Hepatocyte (in vitro differentiated cells): ENCODE measurements at regions not wholly inside any gene's neighbourhood (a gene's known extent, or its start where the extent isn't known, plus 50 kb on each side); places are given as distances from the start of the nearest gene placed in this dataset.

Experiments
- DNase-seq: peaks from one replicate; pipeline ENCODE4 v3.0.0-alpha.2; 2016; ENCODE audit warnings: low spot score
- H2AFZ ChIP-seq: fragments of 200-600 bp; sonication (generic); 2 replicates; pipeline ENCODE4 v1.6.0; 2016; ENCODE audit warnings: antibody characterized with exemption, mild to moderate bottlenecking
- H3K27ac ChIP-seq: fragments of 200-600 bp; sonication (generic); 2 replicates; pipeline ENCODE4 v1.5.1; 2016; ENCODE audit warnings: mild to moderate bottlenecking
- H3K27me3 ChIP-seq: fragments of 200-600 bp; sonication (generic); 2 replicates; pipeline ENCODE4 v1.6.1; 2016
- H3K36me3 ChIP-seq: fragments of 200-600 bp; sonication (generic); replicated peaks from 2 replicates; pipeline ENCODE4 v1.5.1; 2016; ENCODE audit warnings: low read depth; ENCODE audit not compliant: insufficient read depth
- H3K4me1 ChIP-seq: fragments of 200-600 bp; sonication (generic); 2 replicates; pipeline ENCODE4 v1.5.1; 2016; ENCODE audit warnings: mild to moderate bottlenecking, moderate library complexity; ENCODE audit not compliant: insufficient read depth
- H3K4me2 ChIP-seq: fragments of 200-600 bp; sonication (generic); 2 replicates; pipeline ENCODE4 v1.6.0; 2016
- H3K4me3 ChIP-seq: fragments of 200-600 bp; sonication (generic); 2 replicates; pipeline ENCODE4 v1.5.1; 2016; ENCODE audit warnings: mild to moderate bottlenecking
- H3K79me2 ChIP-seq: fragments of 200-600 bp; sonication (generic); 2 replicates; pipeline ENCODE4 v1.6.0; 2017; ENCODE audit warnings: mild to moderate bottlenecking
- H3K9me2 ChIP-seq: fragments of 200-600 bp; sonication (generic); replicated peaks from 2 replicates; pipeline ENCODE4 v1.6.0; 2017; ENCODE audit warnings: mild to moderate bottlenecking; ENCODE audit not compliant: insufficient read depth
- H3K9me3 ChIP-seq: fragments of 200-600 bp; sonication (generic); 2 replicates; pipeline ENCODE4 v1.5.1; 2016; ENCODE audit warnings: low read depth, mild to moderate bottlenecking
- H4K20me1 ChIP-seq: fragments of 200-600 bp; sonication (generic); 2 replicates; pipeline ENCODE4 v1.6.0; 2016; ENCODE audit warnings: mild to moderate bottlenecking; ENCODE audit not compliant: insufficient read depth, poor library complexity, severe bottlenecking
- CTCF ChIP-seq: fragments of 200-600 bp; sonication (generic); IDR thresholded peaks from 2 replicates; pipeline ENCODE4 v1.5.1; 2016; ENCODE audit warnings: antibody characterized with exemption, mild to moderate bottlenecking; ENCODE audit not compliant: poor library complexity
- EZH2 ChIP-seq: fragments of 200-600 bp; sonication (generic); IDR thresholded peaks from 2 replicates; pipeline ENCODE4 v1.6.1; 2016; ENCODE audit warnings: antibody characterized with exemption, mild to moderate bottlenecking, borderline replicate concordance
- EZH2phosphoT487 ChIP-seq: fragments of 200-600 bp; sonication (generic); IDR thresholded peaks from one replicate; pipeline ENCODE4 v1.6.1; 2018; ENCODE audit warnings: antibody characterized with exemption, mild to moderate bottlenecking, low read depth, moderate library complexity; ENCODE audit not compliant: unreplicated experiment, severe bottlenecking
- WGBS: methylation state at CpG from one replicate; pipeline ENCODE4 v1.1.6; 2016; ENCODE audit warnings: low lambda C conversion rate; ENCODE audit errors: missing lambda C conversion rate; 5-methylcytosine and 5-hydroxymethylcytosine counted together

GRCh38 chr17:79262624-79263023 is 188.0 kb downstream of the ENGASE start:
- no peak for TF ChIP-seq EZH2phosphoT487
- TF ChIP-seq CTCF: no peak
- TF ChIP-seq EZH2: no peak
- WGBS: 97% methylated on average over 6 of the region's 6 CpGs
- Histone ChIP-seq H3K27me3 (peaks cover 11% of the 10 kb centered on the region), H3K36me3 (no peaks in the 10 kb centered on the region), H4K20me1 (no peaks in the 10 kb centered on the region), H3K4me3 (no peak overlapping the region), H3K79me2 (no peaks in the 10 kb centered on the region), H2AFZ (no peak overlapping the region), H3K27ac (no peak overlapping the region), H3K4me1 (no peaks in the 10 kb centered on the region), H3K9me3 (no peaks in the 10 kb centered on the region), H3K4me2 (no peak overlapping the region), H3K9me2 (no peaks in the 10 kb centered on the region)
- no peak for DNase-seq

GRCh38 chr17:79261355-79262072 is 186.9 kb downstream of the ENGASE start:
- H3K4me1 ChIP-seq: no peaks in the 10 kb centered on the region
- H3K4me3 ChIP-seq: no peak overlapping the region
- TF ChIP-seq CTCF (no peak), EZH2phosphoT487 (no peak), EZH2 (no peak)
- peaks cover 17% of the 10 kb centered on the region for H3K27me3 ChIP-seq
- no peak for DNase-seq
- no peaks in the 10 kb centered on the region for H3K36me3 ChIP-seq
- H4K20me1 ChIP-seq: no peaks in the 10 kb centered on the region
- H3K9me3 ChIP-seq: no peaks in the 10 kb centered on the region
- no peak overlapping the region for H3K4me2 ChIP-seq
- WGBS: 82% methylated on average over 22 of the region's 23 CpGs
- H3K27ac ChIP-seq: no peak overlapping the region
- H3K79me2 ChIP-seq: no peaks in the 10 kb centered on the region
- H3K9me2 ChIP-seq: no peaks in the 10 kb centered on the region
- H2AFZ ChIP-seq: no peak overlapping the region

- WGBS: 91% methylated on average over 9 of the region's 9 CpGs
- Histone ChIP-seq H3K9me2 (no peaks in the 10 kb centered on the region), H3K4me3 (no peak overlapping the region), H3K27me3 (peaks cover 17% of the 10 kb centered on the region), H4K20me1 (no peaks in the 10 kb centered on the region), H3K4me1 (no peaks in the 10 kb centered on the region), H3K36me3 (no peaks in the 10 kb centered on the region), H3K79me2 (no peaks in the 10 kb centered on the region), H3K27ac (no peak overlapping the region), H2AFZ (no peak overlapping the region), H3K9me3 (no peaks in the 10 kb centered on the region), H3K4me2 (no peak overlapping the region)
- DNase-seq: no peak
- TF ChIP-seq CTCF (no peak), EZH2phosphoT487 (no peak), EZH2 (no peak)
These were observed 184.2 kb downstream of the ENGASE start for GRCh38 chr17:79258843-79259242.

GRCh38 chr17:79258041-79258440 is 183.4 kb downstream of the ENGASE start:
- Histone ChIP-seq H3K4me3 (no peak overlapping the region), H3K27me3 (peaks cover 17% of the 10 kb centered on the region)
- WGBS: 89% methylated on average over 8 of the region's 8 CpGs

More at GRCh38 chr17:79258041-79258440, 183.4 kb downstream of the ENGASE start:
- Histone ChIP-seq H3K9me3 (no peaks in the 10 kb centered on the region), H3K36me3 (no peaks in the 10 kb centered on the region), H4K20me1 (no peaks in the 10 kb centered on the region), H3K9me2 (no peaks in the 10 kb centered on the region), H3K27ac (no peak overlapping the region), H2AFZ (no peak overlapping the region), H3K4me1 (no peaks in the 10 kb centered on the region), H3K4me2 (no peak overlapping the region), H3K79me2 (no peaks in the 10 kb centered on the region)
- no peak for TF ChIP-seq CTCF
- TF ChIP-seq EZH2phosphoT487: no peak
- TF ChIP-seq EZH2: no peak
- DNase-seq: no peak
